ENCODE measurements at regions not wholly inside any gene's neighbourhood (a gene's known extent, or its start where the extent isn't known, plus 50 kb on each side); places are given as distances from the start of the nearest gene placed in this dataset.

DNA sequence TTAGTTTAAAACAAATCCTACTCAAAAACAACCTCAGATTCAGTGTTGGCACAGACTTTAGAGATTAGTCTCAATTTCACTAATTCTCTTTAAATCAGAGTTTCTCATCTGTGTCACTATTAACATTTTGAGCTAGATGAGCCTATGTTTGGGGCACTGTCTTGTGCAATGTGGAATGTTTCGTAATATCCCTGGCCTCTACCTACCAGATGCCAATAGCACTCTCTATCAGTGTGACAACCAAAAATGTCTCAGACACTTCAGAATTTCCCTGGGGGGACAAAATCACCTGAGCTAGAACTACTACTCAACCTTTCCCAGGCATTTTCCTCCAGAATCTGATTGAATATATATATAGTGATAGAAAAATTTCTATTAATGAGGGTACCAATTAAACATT, 465.2 kb upstream of the RGMB start:
- Mint-ChIP-seq H3K4me1 (peaks cover 4% of the 10 kb centered on the region), H3K9me3 (no peaks in the 10 kb centered on the region), H3K4me3 (no peak overlapping the region), H3K36me3 (no peaks in the 10 kb centered on the region), H3K27ac (no peak overlapping the region), H3K27me3 (ENCODE audit: low read depth) (no peaks in the 10 kb centered on the region)
- TF ChIP-seq, protein P1, sequence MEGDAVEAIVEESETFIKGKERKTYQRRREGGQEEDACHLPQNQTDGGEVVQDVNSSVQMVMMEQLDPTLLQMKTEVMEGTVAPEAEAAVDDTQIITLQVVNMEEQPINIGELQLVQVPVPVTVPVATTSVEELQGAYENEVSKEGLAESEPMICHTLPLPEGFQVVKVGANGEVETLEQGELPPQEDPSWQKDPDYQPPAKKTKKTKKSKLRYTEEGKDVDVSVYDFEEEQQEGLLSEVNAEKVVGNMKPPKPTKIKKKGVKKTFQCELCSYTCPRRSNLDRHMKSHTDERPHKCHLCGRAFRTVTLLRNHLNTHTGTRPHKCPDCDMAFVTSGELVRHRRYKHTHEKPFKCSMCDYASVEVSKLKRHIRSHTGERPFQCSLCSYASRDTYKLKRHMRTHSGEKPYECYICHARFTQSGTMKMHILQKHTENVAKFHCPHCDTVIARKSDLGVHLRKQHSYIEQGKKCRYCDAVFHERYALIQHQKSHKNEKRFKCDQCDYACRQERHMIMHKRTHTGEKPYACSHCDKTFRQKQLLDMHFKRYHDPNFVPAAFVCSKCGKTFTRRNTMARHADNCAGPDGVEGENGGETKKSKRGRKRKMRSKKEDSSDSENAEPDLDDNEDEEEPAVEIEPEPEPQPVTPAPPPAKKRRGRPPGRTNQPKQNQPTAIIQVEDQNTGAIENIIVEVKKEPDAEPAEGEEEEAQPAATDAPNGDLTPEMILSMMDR (IDR thresholded peaks at IDR 0.05; ENCODE audit: unreplicated experiment), result no peak
- DNase-seq (ENCODE audit: low spot score in 2 of 2, unreplicated experiment in 2 of 2), result no peak

DNA sequence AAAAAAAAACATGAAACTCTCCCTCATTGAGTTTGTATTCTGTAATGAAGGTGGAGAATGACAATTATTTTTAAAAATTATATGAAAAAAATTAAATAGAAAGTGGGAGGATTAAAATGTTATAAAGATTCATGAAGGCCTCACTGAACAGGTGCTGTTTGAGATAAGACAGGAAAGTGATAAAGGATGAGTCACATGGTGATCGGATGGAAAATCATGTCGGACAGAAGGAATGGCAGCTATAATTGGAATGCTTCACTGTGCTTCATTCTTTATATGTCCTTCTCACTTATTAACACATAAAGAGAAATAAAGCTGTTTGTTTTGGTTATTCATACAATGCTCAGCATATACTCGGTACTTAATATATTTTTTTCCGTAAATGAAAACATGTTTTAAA, 464.5 kb upstream of the RGMB start:
- Mint-ChIP-seq H3K27me3 (ENCODE audit: low read depth) (no peaks in the 10 kb centered on the region), H3K9me3 (no peaks in the 10 kb centered on the region), H3K4me3 (no peak overlapping the region), H3K36me3 (no peaks in the 10 kb centered on the region), H3K4me1 (peaks cover 11% of the 10 kb centered on the region), H3K27ac (no peak overlapping the region)
- DNase-seq (ENCODE audit: low spot score in 2 of 2, unreplicated experiment in 2 of 2), result no peak
- TF ChIP-seq, protein P1 (IDR thresholded peaks at IDR 0.05; ENCODE audit: unreplicated experiment), result no peak

DNA sequence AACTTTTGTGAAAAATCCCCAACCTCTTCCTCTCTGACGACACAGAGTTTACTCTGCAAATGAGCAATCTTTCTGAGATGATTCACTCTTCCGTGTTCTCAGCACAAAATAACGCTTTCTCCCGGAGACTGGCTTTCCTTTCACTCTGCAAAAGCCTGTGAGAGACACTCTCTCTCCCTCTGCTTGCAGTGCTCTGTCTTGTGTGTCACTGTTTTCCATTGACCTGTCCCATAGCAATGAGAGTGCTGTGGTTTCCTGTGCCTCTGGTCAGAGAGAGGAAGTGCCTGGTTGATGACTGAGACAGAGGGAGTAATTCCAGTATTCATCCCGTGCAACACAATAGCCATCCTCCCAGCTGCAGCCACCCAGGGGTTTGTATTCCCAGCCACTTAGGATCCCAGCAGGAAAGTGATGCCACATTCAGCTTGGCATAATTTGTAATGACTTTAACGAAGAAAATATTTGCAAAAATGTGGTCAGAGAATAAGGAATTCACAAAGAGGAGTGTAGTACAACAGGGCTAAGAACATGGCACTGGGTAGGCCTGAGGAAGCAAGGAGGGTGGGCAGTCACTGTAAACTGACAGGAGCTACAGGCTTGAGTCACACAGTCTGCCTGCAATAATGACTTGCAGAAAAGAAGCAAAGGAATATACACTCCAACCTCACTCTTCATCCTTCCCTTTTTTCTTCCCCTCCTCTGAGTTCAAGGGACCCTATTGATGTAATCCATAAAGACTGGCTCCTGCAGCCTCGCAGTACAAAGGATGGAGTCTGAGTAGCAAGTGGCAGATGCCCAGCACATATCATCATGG, 463.5 kb upstream of the RGMB start:
- Mint-ChIP-seq H3K27me3 (ENCODE audit: low read depth) (no peaks in the 10 kb centered on the region), H3K36me3 (no peaks in the 10 kb centered on the region), H3K4me1 (peaks cover 19% of the 10 kb centered on the region), H3K4me3 (peak overlapping the region; percentile 2), H3K9me3 (no peaks in the 10 kb centered on the region), H3K27ac (no peak overlapping the region)
- no peak for DNase-seq (ENCODE audit: low spot score in 2 of 2, unreplicated experiment in 2 of 2)
- TF ChIP-seq, protein P1 (IDR thresholded peaks at IDR 0.05; ENCODE audit: unreplicated experiment), result no peak

DNA sequence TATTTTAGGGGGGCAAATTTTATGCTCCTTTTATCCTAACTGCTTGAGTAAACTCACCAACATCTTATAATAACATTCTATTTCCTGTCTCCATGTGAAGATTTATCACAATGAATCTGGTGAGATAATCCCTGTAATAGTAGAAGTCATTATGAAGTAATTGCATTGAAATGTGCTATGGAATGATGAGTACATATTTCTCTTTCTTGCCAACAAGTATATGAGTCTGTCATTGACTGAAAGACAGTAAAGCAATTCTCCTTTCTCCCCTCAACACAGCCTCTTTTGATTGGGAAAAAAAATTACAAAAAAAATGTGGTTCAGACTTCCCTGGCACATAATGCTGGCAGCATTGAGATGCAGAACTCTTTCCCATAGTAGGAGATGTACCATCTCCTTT, 459.2 kb upstream of the RGMB start:
- DNase-seq (ENCODE audit: low spot score in 2 of 2, unreplicated experiment in 2 of 2), result no peak
- H3K4me1 Mint-ChIP-seq, result peaks cover 19% of the 10 kb centered on the region
- H3K27ac Mint-ChIP-seq, result no peak overlapping the region
- no peaks in the 10 kb centered on the region for H3K36me3 Mint-ChIP-seq
- H3K9me3 Mint-ChIP-seq, result no peaks in the 10 kb centered on the region
- H3K4me3 Mint-ChIP-seq, result no peak overlapping the region
- TF ChIP-seq, protein P1 (IDR thresholded peaks at IDR 0.05; ENCODE audit: unreplicated experiment), result no peak
- no peaks in the 10 kb centered on the region for H3K27me3 Mint-ChIP-seq (ENCODE audit: low read depth)

DNA sequence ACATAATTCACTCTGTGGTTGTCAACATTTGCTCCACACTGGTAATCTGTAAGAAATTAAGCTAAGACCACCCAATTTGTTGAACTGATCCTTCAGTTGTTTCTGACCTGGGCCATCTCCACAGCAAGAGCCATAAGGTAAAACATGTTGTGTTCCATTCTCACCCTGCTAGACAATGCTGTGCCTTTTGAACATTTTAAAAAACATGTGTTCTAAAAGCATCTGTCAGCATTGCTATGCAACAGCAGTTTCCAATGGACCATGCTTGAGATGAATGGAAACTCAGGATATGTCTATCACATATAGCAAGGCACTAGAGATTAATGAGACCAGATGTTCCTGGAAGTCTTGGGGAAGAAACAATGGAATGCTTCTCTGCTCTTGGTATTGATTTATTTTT, 455.1 kb upstream of the RGMB start:
- H3K27ac Mint-ChIP-seq, result no peak overlapping the region
- TF ChIP-seq, protein P1 (IDR thresholded peaks at IDR 0.05; ENCODE audit: unreplicated experiment), result no peak
- no peak overlapping the region for H3K4me3 Mint-ChIP-seq
- H3K4me1 Mint-ChIP-seq, result peaks cover 14% of the 10 kb centered on the region
- DNase-seq (ENCODE audit: low spot score in 2 of 2, unreplicated experiment in 2 of 2), result no peak
- H3K36me3 Mint-ChIP-seq, result no peaks in the 10 kb centered on the region
- no peaks in the 10 kb centered on the region for H3K9me3 Mint-ChIP-seq
- H3K27me3 Mint-ChIP-seq (ENCODE audit: low read depth), result peaks cover 3% of the 10 kb centered on the region

Measured in mesothelial cell of epicardium (in vitro differentiated cells).